HG02623 (cell line): ENCODE measurements at regions not wholly inside any gene's neighbourhood (a gene's known extent, or its start where the extent isn't known, plus 50 kb on each side); places are given as distances from the start of the nearest gene placed in this dataset.
"Not testable (repeated sequence)": the region's sequence is repeated elsewhere in the genome, so short reads cannot be mapped to it uniquely, and the experiment has no call there.

Source experiments
- ATAC-seq: cut with Tn5 transposase; IDR thresholded peaks from one replicate; pipeline ENCODE4 v1.9.1; 2021; ENCODE audit warnings: moderate library complexity; ENCODE audit not compliant: unreplicated experiment

GRCh38 chr4:3865986-3866812, 100.0 kb downstream of the ADRA2C start:
- ATAC-seq: no peak

GRCh38 chr4:3866813-3867129, 100.6 kb downstream of the ADRA2C start:
- ATAC-seq: no peak

- no peak for ATAC-seq
These were observed 101.4 kb downstream of the ADRA2C start for GRCh38 chr4:3867403-3868100.

- no peak for ATAC-seq
These were observed 102.3 kb downstream of the ADRA2C start for GRCh38 chr4:3868211-3869173.

GRCh38 chr4:3869174-3869572, 103.0 kb downstream of the ADRA2C start:
- ATAC-seq: no peak

GRCh38 chr4:3869661-3870566, 103.7 kb downstream of the ADRA2C start:
- ATAC-seq: no peak

- ATAC-seq: no peak
These were observed 104.4 kb downstream of the ADRA2C start for GRCh38 chr4:3870567-3870962.

GRCh38 chr4:3871181-3871852, 105.1 kb downstream of the ADRA2C start:
- no peak for ATAC-seq

- ATAC-seq: no peak
These were observed 106.0 kb downstream of the ADRA2C start for GRCh38 chr4:3871881-3872833.

- ATAC-seq: no peak
These were observed 106.7 kb downstream of the ADRA2C start for GRCh38 chr4:3872834-3873313.

GRCh38 chr4:3873408-3874027, 107.3 kb downstream of the ADRA2C start:
- ATAC-seq: no peak

GRCh38 chr4:3874028-3874415, 107.8 kb downstream of the ADRA2C start:
- ATAC-seq: no peak

GRCh38 chr4:3874525-3875110, 108.4 kb downstream of the ADRA2C start:
- ATAC-seq: no peak

GRCh38 chr4:3875466-3875865, 109.3 kb downstream of the ADRA2C start:
- ATAC-seq: no peak

GRCh38 chr4:3876057-3876845, 110.1 kb downstream of the ADRA2C start:
- not testable (repeated sequence) for ATAC-seq

- no peak for ATAC-seq
These were observed 111.1 kb downstream of the ADRA2C start for GRCh38 chr4:3877236-3877635.

- ATAC-seq: no peak
These were observed 111.7 kb downstream of the ADRA2C start for GRCh38 chr4:3877868-3878267.
